ENCODE measurements at regions not wholly inside any gene's neighbourhood (a gene's known extent, or its start where the extent isn't known, plus 50 kb on each side); places are given as distances from the start of the nearest gene placed in this dataset.

- no peak for DNase-seq (ENCODE audit: low spot score)
These were observed 50.4 kb upstream of the ENPP7 start for GRCh38 chr17:79680318-79680695.

- no peak for DNase-seq (ENCODE audit: low spot score)
These were observed 51.0 kb upstream of the ENPP7 start for GRCh38 chr17:79679631-79680317.

GRCh38 chr17:79678736-79679255 lies 51.9 kb upstream of the ENPP7 start:
- no peak for DNase-seq (ENCODE audit: low spot score)

GRCh38 chr17:79678091-79678735 lies 52.5 kb upstream of the ENPP7 start:
- no peak for DNase-seq (ENCODE audit: low spot score)

- no peak for DNase-seq (ENCODE audit: low spot score)
These were observed 53.1 kb upstream of the ENPP7 start for GRCh38 chr17:79677646-79678045.

- no peak for DNase-seq (ENCODE audit: low spot score)
These were observed 53.9 kb upstream of the ENPP7 start for GRCh38 chr17:79676796-79677195.

GRCh38 chr17:79675413-79675725 lies 55.4 kb upstream of the ENPP7 start:
- DNase-seq (ENCODE audit: low spot score): no peak

GRCh38 chr17:79674506-79675412 lies 56.0 kb upstream of the ENPP7 start:
- DNase-seq (ENCODE audit: low spot score): no peak

GRCh38 chr17:79673517-79673916 lies 57.2 kb upstream of the ENPP7 start:
- DNase-seq (ENCODE audit: low spot score): no peak

GRCh38 chr17:79672496-79672895 lies 58.2 kb upstream of the ENPP7 start:
- no peak for DNase-seq (ENCODE audit: low spot score)

GRCh38 chr17:79671085-79671694 lies 59.6 kb upstream of the ENPP7 start:
- no peak for DNase-seq (ENCODE audit: low spot score)

- peak; percentile 27 for DNase-seq (ENCODE audit: low spot score)
These were observed 59.8 kb upstream of the RBFOX3 start for GRCh38 chr17:79670537-79671084.

GRCh38 chr17:79669861-79670260 lies 59.0 kb upstream of the RBFOX3 start:
- DNase-seq (ENCODE audit: low spot score): no peak

GRCh38 chr17:79668344-79669250 lies 57.7 kb upstream of the RBFOX3 start:
- no peak for DNase-seq (ENCODE audit: low spot score)

- DNase-seq (ENCODE audit: low spot score): no peak
These were observed 56.9 kb upstream of the RBFOX3 start for GRCh38 chr17:79667746-79668145.

GRCh38 chr17:79667121-79667715 lies 56.4 kb upstream of the RBFOX3 start:
- no peak for DNase-seq (ENCODE audit: low spot score)

- no peak for DNase-seq (ENCODE audit: low spot score)
These were observed 55.3 kb upstream of the RBFOX3 start for GRCh38 chr17:79666111-79666510.

- DNase-seq (ENCODE audit: low spot score): no peak
These were observed 54.3 kb upstream of the RBFOX3 start for GRCh38 chr17:79664930-79665737.

- no peak for DNase-seq (ENCODE audit: low spot score)
These were observed 50.6 kb upstream of the RBFOX3 start for GRCh38 chr17:79661292-79662041.

Data from SK-N-DZ (cell line).